HepG2 (cell line): ENCODE measurements at regions not wholly inside any gene's neighbourhood (a gene's known extent, or its start where the extent isn't known, plus 50 kb on each side); places are given as distances from the start of the nearest gene placed in this dataset.

ENCODE experiments used
- ATF1 ChIP-seq: IDR thresholded peaks from 2 replicates; pipeline ENCODE4 v1.6.1; 2016; ENCODE audit warnings: mild to moderate bottlenecking, control low read depth
- CAMTA2 ChIP-seq: sonication (generic); formaldehyde crosslinking; IDR thresholded peaks from 2 replicates; pipeline ENCODE4 v1.4.0; 2020; ENCODE audit warnings: mild to moderate bottlenecking, missing genetic modification reagents, borderline replicate concordance
- FLYWCH1 ChIP-seq: sonication (generic); formaldehyde crosslinking; IDR thresholded peaks from 2 replicates; pipeline ENCODE4 v1.8.1; 2023; ENCODE audit warnings: mild to moderate bottlenecking, missing genetic modification reagents
- ISL2 ChIP-seq: sonication (generic); formaldehyde crosslinking; IDR thresholded peaks from 2 replicates; pipeline ENCODE4 v1.5.0; 2020; ENCODE audit warnings: missing genetic modification reagents
- NFIB ChIP-seq: sonication (generic); formaldehyde crosslinking; IDR thresholded peaks from 2 replicates; pipeline ENCODE4 v1.9.0; 2021; ENCODE audit warnings: missing genetic modification reagents, mild to moderate bottlenecking, borderline replicate concordance
- NR2F1 ChIP-seq, 2 experiments: fragments of 450-650 bp in 1 of 2; formaldehyde crosslinking in 1 of 2; IDR thresholded peaks; 2 replicates each; pipeline versions ENCODE4 v1.5.0 to v1.6.1; 2016 to 2020; ENCODE audit warnings: mild to moderate bottlenecking in 1 of 2, missing compliant biosample characterization in 1 of 2, missing genetic modification reagents in 1 of 2, moderate library complexity in 1 of 2
- PHF21A ChIP-seq: sonication (generic); formaldehyde crosslinking; IDR thresholded peaks from 2 replicates; pipeline ENCODE4 v1.5.0; 2020; ENCODE audit warnings: mild to moderate bottlenecking, missing genetic modification reagents
- RBFOX2 ChIP-seq: fragments of 200-400 bp; formaldehyde crosslinking; IDR thresholded peaks from 2 replicates; pipeline ENCODE4 v1.6.1; 2017; ENCODE audit warnings: low read depth, mild to moderate bottlenecking, low read length
- SMAD9 ChIP-seq: sonication (generic); formaldehyde crosslinking; IDR thresholded peaks from 2 replicates; pipeline ENCODE4 v1.5.1; 2020; ENCODE audit warnings: mild to moderate bottlenecking, missing genetic modification reagents
- SYNCRIP ChIP-seq: fragments of 200-400 bp; formaldehyde crosslinking; IDR thresholded peaks from 2 replicates; pipeline ENCODE4 v1.6.1; 2018; ENCODE audit warnings: mild to moderate bottlenecking, low read depth, low read length; ENCODE audit not compliant: insufficient read depth
- ZNF10 ChIP-seq: sonication (generic); formaldehyde crosslinking; IDR thresholded peaks from 2 replicates; pipeline ENCODE4 v1.4.0; 2020; ENCODE audit warnings: mild to moderate bottlenecking, low read depth, missing genetic modification reagents, borderline replicate concordance
- ZNF317 ChIP-seq: sonication (generic); formaldehyde crosslinking; IDR thresholded peaks from 2 replicates; pipeline ENCODE4 v1.5.0; 2020; ENCODE audit warnings: mild to moderate bottlenecking, missing genetic modification reagents
- ZNF451 ChIP-seq: sonication (generic); formaldehyde crosslinking; IDR thresholded peaks from 2 replicates; pipeline ENCODE4 v1.5.0; 2020; ENCODE audit warnings: mild to moderate bottlenecking, missing genetic modification reagents
- ZNF468 ChIP-seq: sonication (generic); formaldehyde crosslinking; IDR thresholded peaks from 2 replicates; pipeline ENCODE4 v1.8.0; 2022; ENCODE audit warnings: mild to moderate bottlenecking, moderate library complexity, missing genetic modification reagents
- ZNF496 ChIP-seq: sonication (generic); formaldehyde crosslinking; IDR thresholded peaks from 2 replicates; pipeline ENCODE4 v1.8.1; 2023; ENCODE audit warnings: mild to moderate bottlenecking, moderate library complexity, missing genetic modification reagents; ENCODE audit not compliant: insufficient replicate concordance
- ZNF773 ChIP-seq: sonication (generic); formaldehyde crosslinking; IDR thresholded peaks from 2 replicates; pipeline ENCODE4 v1.4.0; 2020; ENCODE audit warnings: missing genetic modification reagents, borderline replicate concordance
- ZNF784 ChIP-seq: sonication (generic); formaldehyde crosslinking; IDR thresholded peaks from 2 replicates; pipeline ENCODE4 v1.5.1; 2020; ENCODE audit warnings: missing genetic modification reagents, mild to moderate bottlenecking, borderline replicate concordance
- TF ChIP-seq, protein P1 (sequence below): sonication (generic); formaldehyde crosslinking; IDR thresholded peaks from 2 replicates; pipeline ENCODE4 v1.4.0; 2020; ENCODE audit warnings: missing genetic modification reagents, borderline replicate concordance
- TF ChIP-seq, protein P2 (sequence below): sonication (generic); formaldehyde crosslinking; IDR thresholded peaks from 2 replicates; pipeline ENCODE4 v1.5.1; 2020; ENCODE audit warnings: mild to moderate bottlenecking, missing genetic modification reagents, borderline replicate concordance
- TF ChIP-seq, protein P3 (sequence below): sonication (generic); formaldehyde crosslinking; IDR thresholded peaks from 2 replicates; pipeline ENCODE4 v1.4.0; 2020; ENCODE audit warnings: low read depth, mild to moderate bottlenecking, missing genetic modification reagents

DNA sequence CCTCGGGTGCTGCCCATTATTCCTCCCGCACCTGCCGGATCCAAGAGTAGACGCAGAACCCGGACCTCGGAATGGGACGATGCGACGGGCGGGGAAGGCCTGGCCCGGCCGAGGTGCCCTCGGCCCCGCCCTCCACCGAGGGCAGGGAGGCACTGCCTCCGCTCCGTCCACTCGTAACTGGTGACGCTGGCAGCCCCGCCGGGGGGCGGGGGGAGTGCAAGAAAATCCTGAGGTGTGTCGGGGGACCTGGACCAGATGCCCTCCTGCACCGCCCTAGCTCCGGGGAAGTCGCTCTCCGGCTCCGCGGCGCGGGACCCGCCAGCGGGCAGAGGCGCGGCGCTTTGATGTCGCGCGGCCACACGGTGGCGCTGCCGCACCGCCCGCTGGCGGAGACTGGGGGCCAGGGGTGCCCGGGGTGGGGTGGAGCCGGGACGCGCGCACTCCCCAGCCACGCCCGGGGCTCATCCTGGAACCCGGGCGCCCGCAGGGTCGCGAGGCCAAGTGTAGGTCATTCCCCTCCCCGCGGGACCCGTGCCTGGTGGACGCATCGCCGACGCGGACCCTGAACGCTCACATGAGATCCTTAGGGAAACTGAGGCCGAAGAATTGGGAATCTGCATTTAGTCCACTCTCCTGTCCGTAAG is 202.8 kb downstream of the TTC8 start (continued):
- TF ChIP-seq NFIB (CRISPR knock-in tag), result no peak
- TF ChIP-seq ISL2 (CRISPR knock-in tag), result no peak
- 0 out of 4 replicates have a peak, but pooled peaks of 1 of the 2 experiments have one; percentile 22 for TF ChIP-seq NR2F1 (CRISPR knock-in tag; IDR thresholded peaks at IDR 0.05)
- no peak for TF ChIP-seq ZNF468
- TF ChIP-seq ZNF784, result peak; percentile 44; the same call in 1 of the 2 replicates
- peak; percentile 76; the same call in 1 of the 2 replicates for TF ChIP-seq ZNF317 (CRISPR knock-in tag)
- TF ChIP-seq, protein P1, sequence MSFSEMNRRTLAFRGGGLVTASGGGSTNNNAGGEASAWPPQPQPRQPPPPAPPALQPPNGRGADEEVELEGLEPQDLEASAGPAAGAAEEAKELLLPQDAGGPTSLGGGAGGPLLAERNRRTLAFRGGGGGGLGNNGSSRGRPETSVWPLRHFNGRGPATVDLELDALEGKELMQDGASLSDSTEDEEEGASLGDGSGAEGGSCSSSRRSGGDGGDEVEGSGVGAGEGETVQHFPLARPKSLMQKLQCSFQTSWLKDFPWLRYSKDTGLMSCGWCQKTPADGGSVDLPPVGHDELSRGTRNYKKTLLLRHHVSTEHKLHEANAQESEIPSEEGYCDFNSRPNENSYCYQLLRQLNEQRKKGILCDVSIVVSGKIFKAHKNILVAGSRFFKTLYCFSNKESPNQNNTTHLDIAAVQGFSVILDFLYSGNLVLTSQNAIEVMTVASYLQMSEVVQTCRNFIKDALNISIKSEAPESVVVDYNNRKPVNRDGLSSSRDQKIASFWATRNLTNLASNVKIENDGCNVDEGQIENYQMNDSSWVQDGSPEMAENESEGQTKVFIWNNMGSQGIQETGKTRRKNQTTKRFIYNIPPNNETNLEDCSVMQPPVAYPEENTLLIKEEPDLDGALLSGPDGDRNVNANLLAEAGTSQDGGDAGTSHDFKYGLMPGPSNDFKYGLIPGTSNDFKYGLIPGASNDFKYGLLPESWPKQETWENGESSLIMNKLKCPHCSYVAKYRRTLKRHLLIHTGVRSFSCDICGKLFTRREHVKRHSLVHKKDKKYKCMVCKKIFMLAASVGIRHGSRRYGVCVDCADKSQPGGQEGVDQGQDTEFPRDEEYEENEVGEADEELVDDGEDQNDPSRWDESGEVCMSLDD (CRISPR knock-in tag), result no peak
- no peak for TF ChIP-seq ZNF451 (CRISPR knock-in tag)
- TF ChIP-seq, protein P2, sequence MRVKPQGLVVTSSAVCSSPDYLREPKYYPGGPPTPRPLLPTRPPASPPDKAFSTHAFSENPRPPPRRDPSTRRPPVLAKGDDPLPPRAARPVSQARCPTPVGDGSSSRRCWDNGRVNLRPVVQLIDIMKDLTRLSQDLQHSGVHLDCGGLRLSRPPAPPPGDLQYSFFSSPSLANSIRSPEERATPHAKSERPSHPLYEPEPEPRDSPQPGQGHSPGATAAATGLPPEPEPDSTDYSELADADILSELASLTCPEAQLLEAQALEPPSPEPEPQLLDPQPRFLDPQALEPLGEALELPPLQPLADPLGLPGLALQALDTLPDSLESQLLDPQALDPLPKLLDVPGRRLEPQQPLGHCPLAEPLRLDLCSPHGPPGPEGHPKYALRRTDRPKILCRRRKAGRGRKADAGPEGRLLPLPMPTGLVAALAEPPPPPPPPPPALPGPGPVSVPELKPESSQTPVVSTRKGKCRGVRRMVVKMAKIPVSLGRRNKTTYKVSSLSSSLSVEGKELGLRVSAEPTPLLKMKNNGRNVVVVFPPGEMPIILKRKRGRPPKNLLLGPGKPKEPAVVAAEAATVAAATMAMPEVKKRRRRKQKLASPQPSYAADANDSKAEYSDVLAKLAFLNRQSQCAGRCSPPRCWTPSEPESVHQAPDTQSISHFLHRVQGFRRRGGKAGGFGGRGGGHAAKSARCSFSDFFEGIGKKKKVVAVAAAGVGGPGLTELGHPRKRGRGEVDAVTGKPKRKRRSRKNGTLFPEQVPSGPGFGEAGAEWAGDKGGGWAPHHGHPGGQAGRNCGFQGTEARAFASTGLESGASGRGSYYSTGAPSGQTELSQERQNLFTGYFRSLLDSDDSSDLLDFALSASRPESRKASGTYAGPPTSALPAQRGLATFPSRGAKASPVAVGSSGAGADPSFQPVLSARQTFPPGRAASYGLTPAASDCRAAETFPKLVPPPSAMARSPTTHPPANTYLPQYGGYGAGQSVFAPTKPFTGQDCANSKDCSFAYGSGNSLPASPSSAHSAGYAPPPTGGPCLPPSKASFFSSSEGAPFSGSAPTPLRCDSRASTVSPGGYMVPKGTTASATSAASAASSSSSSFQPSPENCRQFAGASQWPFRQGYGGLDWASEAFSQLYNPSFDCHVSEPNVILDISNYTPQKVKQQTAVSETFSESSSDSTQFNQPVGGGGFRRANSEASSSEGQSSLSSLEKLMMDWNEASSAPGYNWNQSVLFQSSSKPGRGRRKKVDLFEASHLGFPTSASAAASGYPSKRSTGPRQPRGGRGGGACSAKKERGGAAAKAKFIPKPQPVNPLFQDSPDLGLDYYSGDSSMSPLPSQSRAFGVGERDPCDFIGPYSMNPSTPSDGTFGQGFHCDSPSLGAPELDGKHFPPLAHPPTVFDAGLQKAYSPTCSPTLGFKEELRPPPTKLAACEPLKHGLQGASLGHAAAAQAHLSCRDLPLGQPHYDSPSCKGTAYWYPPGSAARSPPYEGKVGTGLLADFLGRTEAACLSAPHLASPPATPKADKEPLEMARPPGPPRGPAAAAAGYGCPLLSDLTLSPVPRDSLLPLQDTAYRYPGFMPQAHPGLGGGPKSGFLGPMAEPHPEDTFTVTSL, result no peak
- peak; percentile 28; the same call in 1 of the 2 replicates for TF ChIP-seq RBFOX2
- TF ChIP-seq ZNF773 (CRISPR knock-in tag), result no peak
- no peak for TF ChIP-seq PHF21A (CRISPR knock-in tag)
- no peak for TF ChIP-seq ATF1 (CRISPR knock-in tag)
- TF ChIP-seq ZNF496 (CRISPR knock-in tag), result no peak
- TF ChIP-seq SYNCRIP, result no peak
- 0 out of 2 replicates have a peak, but pooled peaks have one; percentile 45 for TF ChIP-seq CAMTA2
- TF ChIP-seq, protein P3, sequence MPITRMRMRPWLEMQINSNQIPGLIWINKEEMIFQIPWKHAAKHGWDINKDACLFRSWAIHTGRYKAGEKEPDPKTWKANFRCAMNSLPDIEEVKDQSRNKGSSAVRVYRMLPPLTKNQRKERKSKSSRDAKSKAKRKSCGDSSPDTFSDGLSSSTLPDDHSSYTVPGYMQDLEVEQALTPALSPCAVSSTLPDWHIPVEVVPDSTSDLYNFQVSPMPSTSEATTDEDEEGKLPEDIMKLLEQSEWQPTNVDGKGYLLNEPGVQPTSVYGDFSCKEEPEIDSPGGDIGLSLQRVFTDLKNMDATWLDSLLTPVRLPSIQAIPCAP (CRISPR knock-in tag), result no peak
- no peak for TF ChIP-seq SMAD9 (CRISPR knock-in tag)
- TF ChIP-seq FLYWCH1 (CRISPR knock-in tag), result no peak
- no peak for TF ChIP-seq ZNF10
